HFF-Myc (cell line): ENCODE measurements at regions not wholly inside any gene's neighbourhood (a gene's known extent, or its start where the extent isn't known, plus 50 kb on each side); places are given as distances from the start of the nearest gene placed in this dataset.

Experiments
- DNase-seq: peaks from one replicate; pipeline ENCODE4 v3.0.0-alpha.2; 2011; ENCODE audit warnings: low read depth; ENCODE audit errors: extremely low read depth
- H3K4me3 ChIP-seq: replicated peaks from 2 replicates; pipeline ENCODE4 v1.5.1; 2011; ENCODE audit warnings: low read depth, mild to moderate bottlenecking, control low read depth, low read length
- CTCF ChIP-seq: IDR thresholded peaks from 2 replicates; pipeline ENCODE4 v1.5.1; 2012; ENCODE audit warnings: mild to moderate bottlenecking, low read depth, low read length, control low read depth; ENCODE audit errors: missing control alignments

- TF ChIP-seq CTCF: no peak
- DNase-seq: no peak
- no peak overlapping the region for H3K4me3 ChIP-seq
These were observed 1090.5 kb downstream of the PCDH18 start for GRCh38 chr4:136441629-136442282.

- no peak for TF ChIP-seq CTCF
- no peak for DNase-seq
These were observed 1093.6 kb downstream of the PCDH18 start for GRCh38 chr4:136438645-136439044.

GRCh38 chr4:136424052-136424451 is 1108.2 kb downstream of the PCDH18 start:
- no peak for DNase-seq
- no peak overlapping the region for H3K4me3 ChIP-seq
- TF ChIP-seq CTCF: no peak

More at GRCh38 chr4:136438645-136439044, 1093.6 kb downstream of the PCDH18 start:
- H3K4me3 ChIP-seq: no peak overlapping the region

- DNase-seq: no peak
- no peak for TF ChIP-seq CTCF
These were observed 1117.3 kb downstream of the PCDH18 start for GRCh38 chr4:136414981-136415380.

GRCh38 chr4:136412708-136413107 is 1119.6 kb downstream of the PCDH18 start:
- H3K4me3 ChIP-seq: no peak overlapping the region
- DNase-seq: no peak
- no peak for TF ChIP-seq CTCF

More at GRCh38 chr4:136414981-136415380, 1117.3 kb downstream of the PCDH18 start:
- no peak overlapping the region for H3K4me3 ChIP-seq

- DNase-seq: no peak
- TF ChIP-seq CTCF: no peak
- no peak overlapping the region for H3K4me3 ChIP-seq
These were observed 1131.5 kb downstream of the PCDH18 start for GRCh38 chr4:136400829-136401228.
